SH-SY5Y (cell line): ENCODE measurements at regions not wholly inside any gene's neighbourhood (a gene's known extent, or its start where the extent isn't known, plus 50 kb on each side); places are given as distances from the start of the nearest gene placed in this dataset.

Experiments used
- GATA2 ChIP-seq: IDR thresholded peaks from 2 replicates; pipeline ENCODE4 v1.6.1; 2011; ENCODE audit warnings: mild to moderate bottlenecking, low read depth, low read length
- GATA3 ChIP-seq: IDR thresholded peaks from 2 replicates; pipeline ENCODE4 v1.6.1; 2011; ENCODE audit warnings: low read depth, mild to moderate bottlenecking, low read length, moderate library complexity

DNA sequence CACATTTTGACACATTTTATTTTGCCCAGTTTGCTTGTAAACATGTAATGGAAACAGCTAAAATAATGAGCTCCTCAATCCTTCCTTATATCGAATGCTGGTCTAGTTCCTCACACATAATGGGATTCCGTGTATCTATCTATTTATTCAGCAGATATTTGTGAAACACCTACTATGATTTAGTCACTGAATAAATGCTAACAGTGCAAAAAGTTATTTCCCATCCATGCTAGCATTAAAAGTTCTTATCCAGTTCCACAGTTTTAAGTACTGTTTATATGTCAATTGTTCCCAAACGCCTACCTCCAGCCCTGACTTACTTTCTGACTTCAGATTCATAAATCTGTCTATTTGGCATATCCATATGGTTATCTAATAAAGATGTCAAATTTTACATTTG is 1788.7 kb upstream of the FLRT2 start:
- TF ChIP-seq GATA2 = no peak
- no peak for TF ChIP-seq GATA3
